Mesendoderm (in vitro differentiated cells): ENCODE measurements at regions not wholly inside any gene's neighbourhood (a gene's known extent, or its start where the extent isn't known, plus 50 kb on each side); places are given as distances from the start of the nearest gene placed in this dataset.

Experiments used
- DNase-seq: peaks from one replicate; pipeline ENCODE4 v3.0.0; 2013
- H2AK5ac ChIP-seq: 2 replicates; pipeline ENCODE4 v1.6.1; 2013; ENCODE audit warnings: low read length, inconsistent platforms
- H2BK120ac ChIP-seq: 2 replicates; pipeline ENCODE4 v1.6.1; 2013; ENCODE audit warnings: low read depth, mild to moderate bottlenecking, low read length, moderate library complexity, mixed read lengths
- H2BK15ac ChIP-seq: replicated peaks from 2 replicates; pipeline ENCODE4 v1.6.1; 2013; ENCODE audit warnings: low read depth, mild to moderate bottlenecking, moderate library complexity
- H2BK5ac ChIP-seq: 2 replicates; pipeline ENCODE4 v1.6.1; 2013; ENCODE audit warnings: low read length, inconsistent platforms
- H3K18ac ChIP-seq: 2 replicates; pipeline ENCODE4 v1.6.1; 2013; ENCODE audit warnings: mild to moderate bottlenecking, low read length, mixed read lengths
- H3K23ac ChIP-seq: one replicate; pipeline ENCODE4 v1.6.1; 2013; ENCODE audit warnings: low read length
- H3K27ac ChIP-seq: 2 replicates; pipeline ENCODE4 v1.5.1; 2013; ENCODE audit warnings: low read depth, mild to moderate bottlenecking, inconsistent platforms, low read length, moderate library complexity
- H3K27me3 ChIP-seq: 2 replicates; pipeline ENCODE4 v1.6.1; 2013; ENCODE audit warnings: low read length, control low read depth, mild to moderate bottlenecking, inconsistent platforms; ENCODE audit not compliant: insufficient read depth, poor library complexity
- H3K36me3 ChIP-seq: 2 replicates; pipeline ENCODE4 v1.6.1; 2013; ENCODE audit warnings: low read length, inconsistent platforms; ENCODE audit not compliant: control insufficient read depth, insufficient read depth
- H3K4ac ChIP-seq: one replicate; pipeline ENCODE4 v1.6.1; 2013; ENCODE audit warnings: low read depth, mild to moderate bottlenecking, low read length, moderate library complexity
- H3K4me1 ChIP-seq: 2 replicates; pipeline ENCODE4 v1.6.1; 2013; ENCODE audit warnings: low read depth, low read length, inconsistent platforms; ENCODE audit not compliant: control insufficient read depth
- H3K4me2 ChIP-seq: 2 replicates; pipeline ENCODE4 v1.6.1; 2013; ENCODE audit warnings: low read length
- H3K4me3 ChIP-seq: 2 replicates; pipeline ENCODE4 v1.5.1; 2013; ENCODE audit warnings: mild to moderate bottlenecking, low read length
- H3K56ac ChIP-seq: one replicate; pipeline ENCODE4 v1.6.1; 2013; ENCODE audit warnings: low read length
- H3K79me1 ChIP-seq: 2 replicates; pipeline ENCODE4 v1.6.1; 2013; ENCODE audit warnings: low read length, inconsistent platforms
- H3K79me2 ChIP-seq: 2 replicates; pipeline ENCODE4 v1.6.1; 2013; ENCODE audit warnings: mild to moderate bottlenecking, low read length; ENCODE audit not compliant: control insufficient read depth, insufficient read depth
- H3K9ac ChIP-seq: 2 replicates; pipeline ENCODE4 v1.6.1; 2013; ENCODE audit warnings: low read length, inconsistent platforms
- H4K5ac ChIP-seq: one replicate; pipeline ENCODE4 v1.6.1; 2013; ENCODE audit warnings: low read length
- H4K8ac ChIP-seq: one replicate; pipeline ENCODE4 v1.6.1; 2013; ENCODE audit warnings: low read depth, mild to moderate bottlenecking, control low read depth, low read length, moderate library complexity
- WGBS: extraction: QIAGEN DNeasy Blood & Tissue Kit; methylation state at CpG from one replicate; pipeline ENCODE4 v1.1.7; 2013; ENCODE audit warnings: low lambda C conversion rate, missing lambda C conversion rate; ENCODE audit not compliant: insufficient coverage; ENCODE audit errors: extremely low coverage; 5-methylcytosine and 5-hydroxymethylcytosine counted together

- no peak overlapping the region for H3K23ac ChIP-seq
- no peak overlapping the region for H4K8ac ChIP-seq
- DNase-seq, result no peak
Observed at GRCh38 chrX:137195296-137195695, 161.5 kb upstream of the GPR101 start.

GRCh38 chrX:137194164-137194563 lies 160.4 kb upstream of the GPR101 start:
- Histone ChIP-seq H3K4ac (no peak overlapping the region), H2BK15ac (no peak overlapping the region), H3K27ac (no peak overlapping the region), H4K8ac (no peak overlapping the region), H2AK5ac (no peak overlapping the region), H3K56ac (no peak overlapping the region), H3K4me1 (no peaks in the 10 kb centered on the region), H3K4me3 (no peak overlapping the region), H3K18ac (no peak overlapping the region), H3K4me2 (no peak overlapping the region), H3K27me3 (no peaks in the 10 kb centered on the region), H3K36me3 (no peaks in the 10 kb centered on the region), H3K9ac (no peak overlapping the region), H2BK5ac (no peak overlapping the region), H4K5ac (no peak overlapping the region), H3K23ac (no peak overlapping the region), H3K79me2 (no peaks in the 10 kb centered on the region), H2BK120ac (no peak overlapping the region), H3K79me1 (no peaks in the 10 kb centered on the region)
- WGBS, result no CpG with 5 or more reads among the region's 4 CpGs
- peak; percentile 69 for DNase-seq

More at GRCh38 chrX:137195296-137195695, 161.5 kb upstream of the GPR101 start:
- Histone ChIP-seq H3K56ac (no peak overlapping the region), H2BK120ac (no peak overlapping the region), H3K4me1 (no peaks in the 10 kb centered on the region), H2AK5ac (no peak overlapping the region), H2BK5ac (no peak overlapping the region), H3K18ac (no peak overlapping the region), H3K27ac (no peak overlapping the region), H3K79me1 (no peaks in the 10 kb centered on the region), H2BK15ac (no peak overlapping the region), H3K4me3 (no peak overlapping the region), H3K36me3 (no peaks in the 10 kb centered on the region), H3K4me2 (no peak overlapping the region), H4K5ac (no peak overlapping the region), H3K27me3 (no peaks in the 10 kb centered on the region), H3K79me2 (no peaks in the 10 kb centered on the region), H3K4ac (no peak overlapping the region), H3K9ac (no peak overlapping the region)
- WGBS, result no CpG with 5 or more reads among the region's 2 CpGs

GRCh38 chrX:137187540-137187939 lies 153.7 kb upstream of the GPR101 start:
- DNase-seq, result no peak
- Histone ChIP-seq H2AK5ac (no peak overlapping the region), H3K4me1 (no peaks in the 10 kb centered on the region), H3K27ac (no peak overlapping the region), H3K4me2 (no peak overlapping the region), H3K23ac (no peak overlapping the region), H3K79me2 (no peaks in the 10 kb centered on the region), H2BK5ac (no peak overlapping the region), H2BK15ac (no peak overlapping the region), H3K9ac (no peak overlapping the region), H4K8ac (no peak overlapping the region), H4K5ac (no peak overlapping the region), H3K36me3 (no peaks in the 10 kb centered on the region), H3K4me3 (no peak overlapping the region), H3K18ac (no peak overlapping the region), H2BK120ac (no peak overlapping the region), H3K27me3 (no peaks in the 10 kb centered on the region), H3K79me1 (no peaks in the 10 kb centered on the region), H3K56ac (no peak overlapping the region), H3K4ac (no peak overlapping the region)
- WGBS, result no CpG with 5 or more reads among the region's 4 CpGs

GRCh38 chrX:137178392-137178791 lies 144.6 kb upstream of the GPR101 start:
- no peak overlapping the region for H3K4me2 ChIP-seq
- no peak overlapping the region for H3K23ac ChIP-seq
- H4K8ac ChIP-seq, result no peak overlapping the region
- DNase-seq, result no peak
- no peak overlapping the region for H3K4ac ChIP-seq
- no peaks in the 10 kb centered on the region for H3K4me1 ChIP-seq
- no peak overlapping the region for H3K18ac ChIP-seq
- no peak overlapping the region for H4K5ac ChIP-seq
- H3K27me3 ChIP-seq, result no peaks in the 10 kb centered on the region
- no CpG with 5 or more reads among the region's 3 CpGs for WGBS
- no peak overlapping the region for H2AK5ac ChIP-seq
- no peak overlapping the region for H2BK5ac ChIP-seq
- H3K56ac ChIP-seq, result no peak overlapping the region
- H2BK120ac ChIP-seq, result no peak overlapping the region
- no peaks in the 10 kb centered on the region for H3K79me1 ChIP-seq
- no peak overlapping the region for H3K27ac ChIP-seq
- no peak overlapping the region for H2BK15ac ChIP-seq
- H3K79me2 ChIP-seq, result no peaks in the 10 kb centered on the region
- no peak overlapping the region for H3K9ac ChIP-seq
- no peak overlapping the region for H3K4me3 ChIP-seq
- no peaks in the 10 kb centered on the region for H3K36me3 ChIP-seq

- H2BK120ac ChIP-seq, result no peak overlapping the region
- no peak overlapping the region for H2BK15ac ChIP-seq
- WGBS, result no CpG with 5 or more reads among the region's 3 CpGs
- no peak for DNase-seq
- no peak overlapping the region for H2AK5ac ChIP-seq
- H3K79me2 ChIP-seq, result no peaks in the 10 kb centered on the region
- H3K18ac ChIP-seq, result no peak overlapping the region
- no peaks in the 10 kb centered on the region for H3K36me3 ChIP-seq
- H4K8ac ChIP-seq, result no peak overlapping the region
- H3K9ac ChIP-seq, result no peak overlapping the region
- no peak overlapping the region for H4K5ac ChIP-seq
- no peaks in the 10 kb centered on the region for H3K79me1 ChIP-seq
- H3K4me3 ChIP-seq, result no peak overlapping the region
- no peak overlapping the region for H2BK5ac ChIP-seq
- H3K23ac ChIP-seq, result no peak overlapping the region
- no peak overlapping the region for H3K27ac ChIP-seq
- no peaks in the 10 kb centered on the region for H3K27me3 ChIP-seq
- no peak overlapping the region for H3K56ac ChIP-seq
- H3K4ac ChIP-seq, result no peak overlapping the region
- no peaks in the 10 kb centered on the region for H3K4me1 ChIP-seq
- H3K4me2 ChIP-seq, result no peak overlapping the region
Observed at GRCh38 chrX:137172317-137172948, 138.6 kb upstream of the GPR101 start.

GRCh38 chrX:137171626-137172025 lies 137.8 kb upstream of the GPR101 start:
- Histone ChIP-seq H4K8ac (no peak overlapping the region), H3K4me2 (no peak overlapping the region), H3K56ac (no peak overlapping the region), H3K4ac (no peak overlapping the region), H2BK15ac (no peak overlapping the region), H3K4me1 (no peaks in the 10 kb centered on the region), H3K4me3 (no peak overlapping the region), H4K5ac (no peak overlapping the region), H2AK5ac (no peak overlapping the region), H3K79me2 (no peaks in the 10 kb centered on the region), H3K9ac (no peak overlapping the region), H3K27ac (no peak overlapping the region), H3K79me1 (no peaks in the 10 kb centered on the region), H3K27me3 (no peaks in the 10 kb centered on the region), H3K23ac (no peak overlapping the region), H3K36me3 (no peaks in the 10 kb centered on the region), H3K18ac (no peak overlapping the region), H2BK5ac (no peak overlapping the region), H2BK120ac (no peak overlapping the region)
- WGBS, result no CpG with 5 or more reads among the region's 1 CpG
- no peak for DNase-seq
